Embryonic facial prominence (tissue), 1 donor: ENCODE measurements at regions not wholly inside any gene's neighbourhood (a gene's known extent, or its start where the extent isn't known, plus 50 kb on each side); places are given as distances from the start of the nearest gene placed in this dataset.

Experiments used
- DNase-seq: peaks from one replicate; pipeline ENCODE4 v3.0.0-alpha.2; 2016; ENCODE audit errors: extremely low spot score

DNA sequence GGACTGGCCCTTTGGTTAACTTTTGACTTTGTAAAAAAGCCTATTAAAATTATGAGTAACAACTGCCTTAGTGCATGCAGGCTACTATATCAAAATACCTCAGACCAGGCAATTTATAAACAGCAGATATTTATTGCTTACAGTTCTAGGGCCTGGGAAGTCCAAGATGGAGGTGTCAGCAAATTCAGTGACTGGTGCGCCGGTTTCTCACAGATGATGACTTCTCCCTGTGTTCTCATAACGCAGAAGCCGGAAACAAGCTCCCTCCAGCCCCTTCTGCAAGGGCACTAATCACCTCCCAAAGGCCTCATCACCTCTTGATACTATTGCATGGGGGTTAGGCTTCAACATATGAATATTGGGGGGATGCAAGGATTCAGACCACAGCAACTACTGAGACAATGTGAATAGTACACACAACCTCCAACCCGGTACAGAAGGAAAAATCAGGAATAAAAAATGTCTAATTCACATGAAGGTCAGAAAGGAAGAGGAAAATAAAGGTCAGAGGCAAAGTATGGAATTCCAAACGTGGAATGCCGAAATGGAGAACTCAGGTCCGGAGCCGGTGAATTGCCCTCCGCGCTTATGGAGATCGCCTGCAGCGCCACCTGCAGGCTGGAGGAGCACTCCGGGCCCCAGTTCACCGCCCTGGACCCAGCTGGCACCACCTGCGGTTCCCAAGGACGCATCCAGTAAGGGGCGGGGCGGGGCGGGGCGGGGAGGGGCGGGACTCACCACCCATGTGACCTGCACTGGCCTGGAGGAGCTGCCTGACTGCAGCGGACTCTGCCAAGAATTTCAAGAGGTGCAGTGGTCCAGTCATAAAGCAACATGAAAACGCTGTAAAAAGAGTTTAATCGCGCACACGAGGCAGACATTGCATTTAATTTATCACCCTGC, 203.4 kb downstream of the KIF26A start:
- no peak for DNase-seq

DNA sequence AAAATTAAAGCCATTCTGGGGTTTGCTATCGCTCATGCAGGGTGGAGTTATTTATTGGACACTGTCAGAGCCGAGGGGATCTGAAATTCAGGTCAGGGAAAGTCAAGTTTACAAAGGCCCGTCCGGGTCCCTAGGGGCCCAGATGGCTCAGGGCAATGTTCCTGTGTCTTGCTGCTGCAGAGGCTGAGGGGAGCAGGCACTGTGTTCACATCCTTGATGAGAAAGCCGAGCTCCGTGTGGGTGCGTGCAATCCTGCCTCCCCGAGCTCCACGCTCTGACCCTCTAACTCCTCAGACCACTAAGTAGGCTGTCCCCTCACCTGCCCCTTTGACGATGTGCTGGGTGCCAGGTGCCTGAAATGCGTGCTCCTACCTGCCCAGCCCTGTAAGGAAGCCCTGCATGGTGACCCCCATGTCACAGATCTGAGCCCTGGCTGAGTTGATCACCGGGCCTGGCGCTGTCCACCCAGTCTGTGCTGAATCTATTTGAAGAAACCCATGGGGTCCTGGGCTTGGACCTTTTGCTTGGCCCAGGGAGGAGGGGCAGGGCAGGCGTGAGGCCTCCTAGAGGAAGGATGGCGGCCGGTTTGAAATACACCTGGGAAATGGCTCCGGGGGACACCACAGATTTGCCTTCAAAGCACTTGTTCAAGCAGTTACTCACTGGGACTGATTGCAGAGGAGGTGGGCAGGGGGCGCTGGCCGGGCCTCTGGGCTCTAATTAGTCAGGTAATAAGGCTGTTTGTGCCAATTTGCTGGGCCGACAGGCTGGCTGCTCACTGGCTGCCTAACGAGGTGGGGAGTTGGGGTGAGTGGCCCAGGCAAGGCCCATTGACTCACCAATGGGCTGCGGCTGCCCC, 204.3 kb downstream of the KIF26A start:
- no peak for DNase-seq

DNA sequence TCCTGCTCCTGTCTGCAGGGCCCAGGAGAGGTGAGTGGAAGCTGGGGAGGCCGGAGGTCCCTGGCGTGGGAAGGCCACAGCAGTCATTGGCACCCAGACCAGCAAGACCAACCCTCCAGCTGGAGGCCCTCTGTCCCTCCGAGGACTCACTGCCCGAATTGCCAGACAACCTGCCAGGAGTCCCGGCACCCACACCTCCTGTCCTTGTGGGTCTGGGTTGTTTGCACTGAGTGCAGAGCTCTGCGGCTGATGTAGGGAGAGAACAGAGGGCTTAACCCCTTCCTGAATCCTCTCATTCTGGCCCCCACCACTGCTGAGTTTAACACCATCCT, 204.9 kb downstream of the KIF26A start:
- no peak for DNase-seq

DNA sequence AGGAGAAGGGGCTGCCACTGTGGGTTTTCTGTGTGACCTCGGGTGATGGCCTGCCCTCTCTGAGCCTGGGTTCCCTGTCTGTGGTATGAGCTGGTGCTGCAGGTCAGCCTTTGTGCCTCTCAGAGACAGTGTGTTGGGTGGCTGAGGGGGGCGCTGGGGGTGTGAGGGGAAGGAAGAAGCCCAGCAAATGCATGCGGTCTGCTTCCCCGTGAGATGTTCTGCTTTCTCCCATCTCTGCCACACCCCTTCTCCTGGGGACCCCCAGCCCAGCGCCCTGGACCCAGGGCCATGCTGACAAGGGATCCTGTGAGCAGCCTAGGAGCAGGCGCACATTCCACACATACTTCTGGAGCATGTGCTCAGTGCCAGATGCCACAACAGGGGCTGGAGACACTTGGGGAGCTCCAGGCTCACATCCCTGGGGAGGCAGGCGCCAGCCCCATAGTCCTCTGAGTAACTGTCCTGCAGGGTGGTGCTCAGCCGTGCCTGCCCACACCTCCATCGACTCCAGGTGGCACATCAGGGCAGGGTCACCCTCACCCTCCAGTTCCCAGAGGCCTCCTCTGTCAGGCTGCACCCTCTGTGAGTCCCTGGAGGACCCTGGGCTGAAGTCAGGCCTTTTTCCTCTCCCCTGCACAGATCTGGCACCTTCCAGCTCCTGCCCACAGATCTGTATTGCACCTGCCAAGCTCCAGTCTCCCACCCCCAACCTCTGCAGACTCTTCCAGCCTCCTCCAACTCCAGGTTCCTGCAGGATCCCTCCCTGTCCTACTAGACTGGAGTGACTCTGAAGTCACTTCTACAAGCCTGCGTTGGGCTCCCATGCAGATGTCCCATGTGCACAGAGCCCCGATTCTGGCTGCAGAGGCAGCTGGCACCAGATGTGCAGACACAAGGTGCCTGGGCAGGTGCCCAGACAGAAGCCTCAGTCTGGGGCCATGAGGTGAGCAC, 205.6 kb downstream of the KIF26A start:
- no peak for DNase-seq

DNA sequence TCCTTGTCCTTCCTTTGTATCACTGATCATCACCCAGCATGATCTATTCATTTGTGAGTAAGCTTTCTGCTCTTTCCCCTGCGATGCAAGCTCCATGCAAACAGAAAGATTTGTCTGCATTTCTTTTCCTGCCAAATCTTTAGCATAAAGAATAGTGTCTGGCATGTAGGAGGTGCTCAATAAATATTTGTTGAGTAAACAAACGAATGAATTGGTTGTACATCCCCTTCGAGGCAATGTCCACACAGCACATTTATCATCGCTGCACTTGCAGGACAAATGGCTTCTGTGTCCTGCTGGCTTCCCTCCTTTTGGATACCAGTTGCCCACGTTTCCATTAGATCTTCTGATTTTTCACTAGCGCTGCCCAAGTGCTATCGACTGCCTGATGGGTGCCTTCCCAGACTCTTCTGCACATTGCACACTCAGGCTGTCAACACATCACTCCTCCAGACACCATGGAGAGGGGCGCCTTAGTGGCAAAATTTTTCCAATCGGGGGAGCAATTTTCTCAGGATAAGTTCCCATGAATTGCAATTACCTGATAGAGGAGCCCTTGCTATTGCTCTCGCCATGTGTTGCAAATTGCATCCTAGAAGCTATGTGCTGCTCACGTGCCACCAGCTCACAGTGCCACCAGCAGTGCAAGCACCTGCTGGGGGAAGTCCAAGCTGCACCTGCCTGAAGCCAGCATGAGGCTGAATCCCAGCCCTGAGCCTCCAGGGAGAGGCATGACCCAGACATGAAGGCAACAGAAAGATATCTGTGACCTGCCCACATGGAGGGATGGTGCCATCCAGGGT, 206.6 kb downstream of the KIF26A start:
- no peak for DNase-seq

DNA sequence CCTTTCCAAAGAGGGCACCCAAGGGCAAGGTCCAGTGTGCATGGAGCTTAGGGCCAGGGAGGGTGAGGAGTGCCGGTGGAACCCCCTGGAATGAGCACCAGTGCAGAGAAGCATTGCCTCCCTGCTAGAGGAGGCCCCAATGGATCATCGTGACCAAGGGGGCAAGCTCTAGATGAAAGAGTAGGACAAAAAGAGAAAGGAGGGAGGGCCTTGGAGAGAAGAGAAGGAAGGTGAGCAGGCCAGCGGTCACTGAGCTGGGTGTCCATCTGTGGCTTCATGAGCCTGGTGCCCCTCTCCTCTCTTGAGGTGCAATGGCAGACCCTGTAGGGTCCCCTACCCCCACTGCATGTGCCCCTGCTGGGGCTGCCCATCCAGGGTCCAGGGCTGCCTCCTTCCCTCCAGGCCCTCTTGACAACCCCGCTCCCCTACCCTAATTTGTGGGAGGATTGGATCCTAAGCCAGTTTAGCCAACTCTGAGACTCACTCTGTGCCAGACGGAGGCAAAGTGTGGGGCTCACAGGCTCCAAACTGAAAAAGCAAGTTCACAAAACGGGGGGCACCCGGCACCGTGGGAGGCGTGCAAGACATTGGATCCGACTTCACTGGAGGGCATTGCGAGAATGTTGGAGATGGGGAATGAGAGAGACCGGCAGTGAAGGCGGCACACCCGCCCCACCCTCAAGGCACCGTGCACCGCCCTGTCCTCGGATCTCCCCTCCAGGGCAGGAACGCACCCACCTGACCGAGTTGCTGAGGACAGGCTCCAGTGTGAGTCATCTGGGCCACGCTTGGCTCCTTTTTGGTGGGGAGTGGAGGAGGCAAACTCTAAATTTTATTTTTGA, 207.5 kb downstream of the KIF26A start:
- no peak for DNase-seq

DNA sequence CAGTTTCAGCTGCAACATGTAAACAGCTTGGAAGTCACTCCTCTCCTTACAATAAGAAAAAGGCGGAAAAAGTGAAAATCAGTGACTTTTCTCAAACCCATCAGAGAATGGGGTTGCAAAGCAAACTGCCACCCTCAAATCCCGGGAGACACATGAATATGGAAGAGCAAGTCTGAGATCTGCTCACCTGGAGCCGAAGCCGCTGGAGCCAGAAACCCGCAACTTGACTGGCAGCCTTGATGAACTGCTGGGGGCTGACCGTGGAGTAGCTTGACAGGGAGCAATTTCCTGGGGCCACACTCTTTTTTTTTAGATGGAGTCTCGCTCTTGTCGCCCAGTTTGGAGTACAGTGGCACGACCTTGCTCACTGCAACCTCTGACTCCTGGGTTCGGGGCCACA, 208.2 kb downstream of the KIF26A start:
- DNase-seq = no peak

DNA sequence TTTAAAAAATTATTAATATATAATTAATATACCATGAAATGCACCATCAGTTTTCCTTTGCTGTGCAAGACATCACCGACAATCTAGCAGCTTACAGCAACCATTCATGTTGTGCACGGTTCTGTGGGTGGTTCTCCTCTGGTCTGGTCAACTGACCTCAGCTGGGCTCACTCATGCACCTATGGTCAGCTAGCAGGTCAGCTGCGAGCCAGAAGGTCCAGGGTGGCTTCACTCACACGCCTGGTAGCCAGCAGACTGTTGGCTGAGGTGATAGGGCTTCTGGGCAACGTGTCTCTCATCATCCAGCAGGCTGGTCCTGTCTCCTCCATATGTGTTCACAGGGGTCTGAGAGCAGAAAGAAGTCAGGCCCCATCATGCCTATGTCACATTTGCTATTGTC, 210.4 kb downstream of the KIF26A start:
- no peak for DNase-seq

DNA sequence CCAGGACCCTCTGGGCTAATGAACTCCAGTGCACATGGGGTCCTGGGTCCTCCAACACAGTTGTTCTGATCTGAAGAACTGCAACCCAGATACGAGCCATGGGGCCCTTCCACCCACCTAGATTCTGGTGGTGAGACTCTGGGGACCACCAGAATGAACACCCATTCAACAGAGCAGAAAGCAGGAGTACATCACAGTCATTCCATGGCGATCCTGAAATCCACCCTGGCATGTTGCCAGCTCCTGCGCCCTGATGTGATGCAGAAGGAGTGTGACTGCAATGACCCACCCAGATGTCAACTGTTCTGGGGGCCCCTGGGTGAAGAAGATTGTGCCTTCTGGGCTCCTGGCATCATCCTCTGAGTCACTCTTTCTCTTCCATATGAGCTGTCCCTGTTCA, 211.6 kb downstream of the KIF26A start:
- no peak for DNase-seq

DNA sequence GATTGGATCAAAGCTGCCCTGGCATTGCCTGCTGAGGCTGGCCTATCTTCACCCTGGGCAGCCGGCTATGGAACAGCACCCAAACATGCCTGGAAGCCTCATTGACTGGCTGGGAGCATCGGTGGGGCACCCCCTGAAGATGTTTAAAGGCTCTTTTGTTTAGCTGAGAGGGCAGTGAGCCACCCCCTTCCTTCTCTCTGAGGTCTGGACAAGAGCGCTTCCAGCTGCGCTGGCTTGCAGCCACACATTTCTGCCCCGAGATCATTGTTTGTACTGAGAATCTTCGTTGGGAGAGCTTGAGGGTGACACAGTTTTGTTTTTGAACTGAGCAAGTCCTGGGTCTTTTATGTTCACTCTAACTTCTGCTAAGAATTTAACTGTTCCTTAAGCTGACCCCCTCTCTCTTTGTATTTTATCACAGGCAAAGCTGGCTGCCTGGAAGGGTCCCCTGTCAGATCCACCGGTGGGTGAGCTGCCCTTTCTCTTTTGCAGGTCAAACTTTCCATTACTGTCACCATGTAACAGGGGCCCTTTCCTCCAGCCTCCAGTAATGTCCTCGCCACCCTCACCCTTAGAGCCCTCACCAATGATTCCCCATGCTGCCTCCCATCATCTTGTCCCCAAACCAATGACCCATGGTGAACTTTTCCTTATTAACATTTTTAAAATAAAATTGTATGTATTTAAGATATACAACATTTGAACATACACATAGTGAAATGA, 212.2 kb downstream of the KIF26A start:
- DNase-seq = peak; percentile 8

DNA sequence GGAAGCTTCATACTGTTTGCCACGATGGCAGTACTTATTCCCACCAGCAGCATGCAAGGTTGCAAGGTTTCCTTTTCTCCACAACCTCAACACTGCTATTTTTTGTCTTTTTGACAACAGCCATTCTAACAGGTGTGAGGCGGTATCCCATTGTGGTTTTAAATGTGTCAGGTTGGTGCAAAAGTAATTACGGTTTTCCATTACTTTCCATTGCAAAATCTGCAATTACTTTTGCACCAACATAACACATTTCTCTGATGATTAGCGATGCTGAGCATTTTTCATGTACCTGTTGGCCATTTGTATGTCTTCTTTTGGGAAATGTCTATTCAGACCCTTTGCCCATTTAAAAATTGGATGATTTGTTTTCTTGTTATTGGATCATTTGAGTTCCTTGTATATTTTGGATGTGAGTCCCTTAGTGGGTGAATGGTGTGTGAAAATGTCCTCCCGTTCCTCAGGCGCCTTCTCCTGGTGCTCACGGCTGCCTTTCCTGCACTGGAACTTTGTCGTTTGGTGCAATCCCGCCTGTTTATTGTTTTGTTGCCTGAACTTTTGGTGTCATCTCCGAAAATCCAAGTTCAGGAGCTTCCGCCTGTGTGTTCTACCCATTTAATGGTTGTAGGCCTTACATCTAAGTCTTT, 213.6 kb downstream of the KIF26A start:
- DNase-seq = no peak

DNA sequence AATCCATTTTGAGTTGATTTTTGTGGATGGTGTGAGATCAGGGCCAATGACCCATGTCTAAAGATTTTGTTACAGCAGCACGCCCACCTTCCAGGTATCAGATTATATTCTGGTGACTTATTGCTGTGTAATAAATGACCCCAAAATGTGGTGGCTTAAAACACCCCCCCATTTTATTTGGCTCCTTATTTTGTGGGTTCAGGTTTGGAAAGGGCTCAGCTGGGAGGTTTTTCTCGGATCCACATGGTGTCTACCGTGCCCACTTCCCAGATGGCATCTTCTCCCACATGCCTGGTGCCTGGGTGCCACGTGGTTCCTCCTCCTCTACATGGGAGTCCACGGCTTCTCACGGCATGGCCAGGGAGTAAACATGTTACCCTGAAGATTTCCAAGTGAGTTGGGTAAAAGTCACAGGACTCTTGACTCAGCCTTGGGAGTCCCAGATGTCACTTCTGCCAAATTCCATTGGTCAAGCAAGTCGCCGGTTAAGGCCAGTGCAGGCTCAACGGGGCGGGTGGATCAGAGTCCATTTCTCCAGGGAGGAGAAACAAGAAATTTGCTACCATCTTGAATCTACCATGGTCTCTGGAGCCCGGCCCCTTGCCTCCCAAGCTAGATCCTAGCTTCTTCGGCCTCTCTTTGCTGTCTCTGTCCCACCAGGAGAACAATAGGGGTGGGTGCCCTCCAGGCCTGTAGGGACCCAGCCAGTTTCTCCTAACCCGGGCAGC, 214.3 kb downstream of the KIF26A start:
- no peak for DNase-seq

DNA sequence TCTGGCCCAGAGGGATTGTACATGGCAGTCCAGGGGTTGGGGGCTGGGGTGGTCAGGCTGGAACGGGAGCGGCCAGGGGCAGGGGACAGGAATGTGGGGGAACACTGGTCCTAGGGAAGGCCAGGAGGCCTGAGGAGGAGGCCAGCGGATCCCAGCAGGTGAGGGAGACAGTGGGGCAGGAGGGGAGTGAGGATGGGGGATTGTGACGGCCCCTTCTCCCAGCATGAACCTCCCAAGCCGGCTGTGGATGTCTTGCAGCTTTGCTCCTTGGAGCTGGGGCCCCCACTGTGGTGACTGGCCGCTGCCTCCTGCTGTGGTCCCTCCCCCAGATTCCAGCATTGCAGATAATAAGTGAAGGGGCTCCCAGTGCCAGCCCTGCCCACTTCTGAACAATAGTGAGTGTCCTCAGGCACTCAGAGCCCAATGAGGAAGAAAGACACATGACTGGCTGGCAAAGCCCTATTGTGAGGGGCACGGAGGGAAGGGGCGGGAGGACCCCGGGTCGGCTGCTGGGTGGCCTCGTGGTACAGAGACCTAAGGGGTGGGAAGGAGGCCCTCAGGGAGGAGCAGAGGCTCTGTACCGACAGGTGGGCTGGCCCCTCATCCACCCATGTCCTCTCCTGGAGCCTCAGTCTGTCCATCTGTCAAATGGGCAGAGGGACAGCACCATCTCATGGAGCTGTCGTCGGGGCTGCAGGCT, 215.0 kb downstream of the KIF26A start:
- no peak for DNase-seq

DNA sequence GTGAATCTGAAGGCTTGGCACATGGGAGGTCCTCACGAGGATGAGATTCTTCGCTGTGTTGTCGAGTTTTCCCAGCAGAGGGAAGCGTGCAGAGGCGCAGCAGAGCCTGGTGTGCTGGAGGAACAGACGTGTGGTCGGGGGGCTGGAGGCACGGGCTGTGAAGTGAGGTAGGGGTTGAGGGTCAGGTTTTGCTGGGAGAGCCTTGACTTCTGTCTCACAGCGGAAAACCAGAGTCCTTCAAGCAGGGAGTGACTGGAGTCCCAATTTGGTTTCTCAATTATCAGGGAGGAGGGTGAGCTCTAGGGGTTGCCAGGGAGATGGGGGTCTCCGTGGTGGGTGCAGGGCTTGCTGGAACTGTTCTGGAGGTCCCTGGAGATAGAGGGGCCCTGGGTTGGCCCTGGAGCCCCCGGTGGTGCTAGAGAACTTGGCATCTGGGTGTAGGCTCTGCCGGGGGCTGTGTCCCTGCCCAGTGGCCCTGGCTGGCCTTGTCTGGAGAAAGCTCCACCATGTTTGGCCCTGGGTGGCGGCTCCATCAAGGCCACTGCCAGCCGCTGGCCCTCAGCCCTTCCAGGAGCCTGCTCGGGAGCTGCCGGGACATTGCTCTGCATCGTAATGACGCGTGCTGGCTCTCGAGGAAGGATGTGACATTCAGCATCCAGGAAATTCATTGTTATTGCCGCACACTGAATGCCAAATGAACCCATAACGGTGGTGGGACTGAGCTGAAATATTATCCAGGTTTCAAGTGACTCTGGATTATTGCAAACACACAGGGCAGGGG, 215.7 kb downstream of the KIF26A start:
- DNase-seq = no peak

DNA sequence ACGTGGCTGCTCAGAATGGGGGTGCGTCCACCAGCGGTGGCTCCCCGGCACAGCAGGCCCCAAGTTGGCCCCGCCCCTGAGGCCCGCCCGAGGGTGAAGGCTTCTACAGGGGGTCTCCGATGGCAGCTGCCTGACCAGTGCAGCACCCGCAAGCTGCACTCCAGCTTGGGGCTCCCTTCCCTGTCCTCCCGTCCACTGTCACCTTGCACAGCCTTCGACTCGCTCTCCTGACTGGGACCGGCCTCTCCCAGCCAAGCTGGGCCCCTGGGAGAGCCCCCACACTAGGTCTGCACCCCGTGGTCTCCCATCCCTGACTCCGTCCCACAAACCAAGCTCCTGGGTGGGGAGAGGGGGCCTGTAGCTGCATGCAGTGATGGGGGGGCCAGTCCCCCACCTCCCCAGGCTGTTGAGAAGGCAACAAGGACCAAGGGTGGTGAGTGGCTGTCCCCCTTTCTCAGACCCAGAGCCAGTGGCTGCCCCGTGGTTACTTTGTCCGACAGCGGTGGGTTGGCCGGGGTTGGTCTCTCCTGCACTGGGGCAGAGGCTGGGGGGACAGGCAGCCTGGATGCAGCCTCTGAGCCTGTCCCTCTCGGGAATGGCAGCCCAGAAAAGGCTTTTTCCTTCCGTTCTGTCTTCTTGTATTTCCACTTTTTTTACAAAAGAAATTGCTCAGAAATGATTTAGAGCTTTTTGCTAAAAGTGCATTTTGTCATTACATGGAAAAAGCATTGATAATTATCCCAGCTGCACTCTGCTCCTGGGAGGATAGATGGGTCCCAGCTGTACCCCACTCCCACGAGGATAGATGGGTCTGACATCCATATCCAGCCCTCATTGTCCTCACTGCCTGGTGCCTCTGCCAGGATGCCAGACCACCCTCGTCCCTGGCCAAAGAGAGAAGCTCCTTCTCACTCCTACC, 217.0 kb downstream of the KIF26A start:
- DNase-seq = no peak
